NB4 (cell line): ENCODE measurements at regions not wholly inside any gene's neighbourhood (a gene's known extent, or its start where the extent isn't known, plus 50 kb on each side); places are given as distances from the start of the nearest gene placed in this dataset.

Experiments used
- POLR2A ChIP-seq: IDR thresholded peaks from 2 replicates; pipeline ENCODE4 v1.6.1; 2011; ENCODE audit warnings: mild to moderate bottlenecking; ENCODE audit not compliant: insufficient read length; ENCODE audit errors: extremely low read depth
- TF ChIP-seq, protein P1 (sequence below): IDR thresholded peaks from one replicate; pipeline ENCODE4 v1.5.1; 2012; ENCODE audit warnings: low read depth, low read length
- TF ChIP-seq, protein P2 (sequence below): IDR thresholded peaks from 2 replicates; pipeline ENCODE4 v1.6.1; 2011; ENCODE audit warnings: low read depth, low read length

GRCh38 chr6:108738684-108739416 is 109.4 kb upstream of the ARMC2 start:
- TF ChIP-seq, protein P1, sequence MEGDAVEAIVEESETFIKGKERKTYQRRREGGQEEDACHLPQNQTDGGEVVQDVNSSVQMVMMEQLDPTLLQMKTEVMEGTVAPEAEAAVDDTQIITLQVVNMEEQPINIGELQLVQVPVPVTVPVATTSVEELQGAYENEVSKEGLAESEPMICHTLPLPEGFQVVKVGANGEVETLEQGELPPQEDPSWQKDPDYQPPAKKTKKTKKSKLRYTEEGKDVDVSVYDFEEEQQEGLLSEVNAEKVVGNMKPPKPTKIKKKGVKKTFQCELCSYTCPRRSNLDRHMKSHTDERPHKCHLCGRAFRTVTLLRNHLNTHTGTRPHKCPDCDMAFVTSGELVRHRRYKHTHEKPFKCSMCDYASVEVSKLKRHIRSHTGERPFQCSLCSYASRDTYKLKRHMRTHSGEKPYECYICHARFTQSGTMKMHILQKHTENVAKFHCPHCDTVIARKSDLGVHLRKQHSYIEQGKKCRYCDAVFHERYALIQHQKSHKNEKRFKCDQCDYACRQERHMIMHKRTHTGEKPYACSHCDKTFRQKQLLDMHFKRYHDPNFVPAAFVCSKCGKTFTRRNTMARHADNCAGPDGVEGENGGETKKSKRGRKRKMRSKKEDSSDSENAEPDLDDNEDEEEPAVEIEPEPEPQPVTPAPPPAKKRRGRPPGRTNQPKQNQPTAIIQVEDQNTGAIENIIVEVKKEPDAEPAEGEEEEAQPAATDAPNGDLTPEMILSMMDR, result no peak
- no peak for TF ChIP-seq POLR2A
- TF ChIP-seq, protein P2, sequence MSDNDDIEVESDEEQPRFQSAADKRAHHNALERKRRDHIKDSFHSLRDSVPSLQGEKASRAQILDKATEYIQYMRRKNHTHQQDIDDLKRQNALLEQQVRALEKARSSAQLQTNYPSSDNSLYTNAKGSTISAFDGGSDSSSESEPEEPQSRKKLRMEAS, result no peak
